ENCODE measurements at regions not wholly inside any gene's neighbourhood (a gene's known extent, or its start where the extent isn't known, plus 50 kb on each side); places are given as distances from the start of the nearest gene placed in this dataset.

GRCh38 chr1:182279302-182279701 lies 112.3 kb downstream of the GLUL start:
- TF ChIP-seq CTCF (conservative IDR thresholded peaks at IDR 0.05) (no peak), ZFX (IDR thresholded peaks at IDR 0.05) (no peak)
